Vagina (tissue), 2 donors: ENCODE measurements at regions not wholly inside any gene's neighbourhood (a gene's known extent, or its start where the extent isn't known, plus 50 kb on each side); places are given as distances from the start of the nearest gene placed in this dataset.

ENCODE experiments used
- CTCF ChIP-seq, 3 experiments: fragments of 450-650 bp in 2 of 3; fragments of 200-600 bp in 1 of 3; sonication (generic) in 1 of 3; IDR thresholded peaks; one replicate each; pipeline ENCODE4 v1.5.1; 2017 to 2019; ENCODE audit warnings: antibody characterized with exemption in 3 of 3, mild to moderate bottlenecking in 2 of 3, moderate library complexity in 2 of 3
- POLR2A ChIP-seq, 2 donors: fragments of 450-650 bp; IDR thresholded peaks; one replicate each; pipeline ENCODE4 v1.6.1; 2017; ENCODE audit warnings: antibody characterized with exemption in 2 of 2, mild to moderate bottlenecking in 2 of 2, moderate library complexity in 2 of 2
- POLR2AphosphoS5 ChIP-seq, 2 donors: sonication (generic); formaldehyde crosslinking; IDR thresholded peaks; one replicate each; pipeline ENCODE4 v1.9.0; 2017; ENCODE audit warnings: antibody characterized with exemption in 2 of 2, mild to moderate bottlenecking in 2 of 2, low read depth in 1 of 2; ENCODE audit not compliant: insufficient read depth in 1 of 2

GRCh38 chr11:97772705-97773104, 1248.0 kb upstream of the CNTN5 start:
- TF ChIP-seq CTCF (IDR thresholded peaks at IDR 0.05) (no peak), POLR2AphosphoS5 (IDR thresholded peaks at IDR 0.05; ENCODE audit: insufficient read depth in 1 of 2, low read depth in 1 of 2) (no peak), POLR2A (IDR thresholded peaks at IDR 0.05) (no peak)
